CD4-positive, alpha-beta T cell treated with Interleukin-1 beta for 1 hour (primary cell): ENCODE measurements at regions not wholly inside any gene's neighbourhood (a gene's known extent, or its start where the extent isn't known, plus 50 kb on each side); places are given as distances from the start of the nearest gene placed in this dataset.

Experiments used
- DNase-seq, 2 donors: peaks; one replicate each; pipeline ENCODE4 v3.0.0-alpha.2; 2020 to 2022

GRCh38 chr7:121447243-121447910, 51.3 kb upstream of the FAM3C start:
- no peak for DNase-seq

- no peak for DNase-seq
Measured at GRCh38 chr7:121446526-121446925, 50.4 kb upstream of the FAM3C start.
